ENCODE measurements at regions not wholly inside any gene's neighbourhood (a gene's known extent, or its start where the extent isn't known, plus 50 kb on each side); places are given as distances from the start of the nearest gene placed in this dataset.

DNA sequence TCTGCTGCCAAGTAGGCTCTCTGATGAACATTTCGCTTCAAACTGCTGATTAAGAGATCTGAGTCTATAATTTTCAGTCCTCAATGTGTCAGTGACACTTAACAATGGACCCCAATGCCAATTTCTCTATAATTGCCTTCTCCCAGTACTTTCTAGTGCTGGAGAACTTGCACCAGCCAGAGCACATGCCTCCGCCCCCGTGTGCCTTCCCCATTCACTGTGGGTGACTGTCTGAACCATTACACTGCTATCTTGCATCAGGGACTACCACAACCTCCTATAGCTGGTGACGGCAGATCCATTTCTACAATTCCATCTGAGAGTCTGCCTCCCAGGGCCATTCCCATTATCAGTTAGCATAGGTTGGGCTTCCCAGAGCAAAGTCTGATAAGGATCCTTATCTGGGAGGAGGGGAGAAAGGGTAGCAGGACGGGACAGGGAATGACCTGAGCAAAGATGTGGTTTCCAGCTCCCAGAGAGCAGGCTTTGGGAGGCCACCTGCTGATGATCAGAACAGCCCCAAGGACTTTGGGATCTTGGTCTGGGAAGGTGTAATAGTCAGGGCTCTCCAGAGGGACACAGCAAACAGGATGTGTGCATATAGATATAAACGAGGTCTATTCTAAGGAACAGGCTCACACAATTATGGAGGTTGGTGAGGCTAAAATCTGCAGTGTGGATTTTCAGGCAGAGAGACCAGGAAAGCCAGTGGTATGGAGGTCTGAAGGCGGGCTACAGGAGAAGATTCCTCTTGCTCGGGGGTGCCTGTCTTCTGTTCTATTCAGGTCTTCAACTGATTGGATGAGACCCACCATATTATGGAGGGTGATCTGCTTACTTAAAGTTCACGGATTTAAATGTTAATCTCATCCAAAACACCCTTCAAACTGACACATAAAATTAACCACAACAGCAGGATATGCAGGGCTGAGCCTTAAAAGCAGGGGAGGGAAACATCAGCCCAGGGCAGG, 238.2 kb downstream of the PTPRU start:
- DNase-seq: no peak

DNA sequence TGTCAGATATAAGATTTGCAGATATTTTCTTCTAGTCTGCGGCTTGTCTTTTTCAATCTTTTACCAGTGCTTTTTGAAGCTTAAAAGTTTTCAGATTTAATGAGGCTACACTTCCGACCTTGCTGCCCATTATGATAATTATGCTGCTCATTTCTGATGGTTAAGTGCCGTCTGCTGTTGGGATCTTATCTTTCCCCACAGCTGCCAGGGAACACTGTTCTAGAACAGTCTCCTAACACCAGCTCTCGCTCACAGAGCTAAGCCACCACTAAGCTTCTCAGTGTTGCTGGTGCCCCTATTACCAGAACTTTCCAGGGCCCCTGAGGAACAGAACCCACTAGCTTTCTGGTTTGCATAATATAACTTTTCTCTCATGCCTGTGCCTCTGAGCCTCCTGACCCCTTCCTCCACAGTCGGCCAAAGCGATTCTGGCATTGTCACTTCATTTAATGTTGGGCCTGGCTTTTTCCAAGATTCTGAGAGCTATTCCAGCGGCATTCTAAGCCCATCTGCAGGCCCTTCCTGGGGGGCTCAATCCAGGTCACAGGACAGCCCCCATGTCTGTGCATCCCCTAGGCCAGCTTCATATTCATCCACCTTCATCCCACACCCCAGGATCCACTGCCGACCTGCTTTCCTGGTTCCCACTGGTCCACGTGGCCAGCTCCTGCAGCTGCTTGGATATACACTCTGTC, 237.0 kb downstream of the PTPRU start:
- no peak for DNase-seq

DNA sequence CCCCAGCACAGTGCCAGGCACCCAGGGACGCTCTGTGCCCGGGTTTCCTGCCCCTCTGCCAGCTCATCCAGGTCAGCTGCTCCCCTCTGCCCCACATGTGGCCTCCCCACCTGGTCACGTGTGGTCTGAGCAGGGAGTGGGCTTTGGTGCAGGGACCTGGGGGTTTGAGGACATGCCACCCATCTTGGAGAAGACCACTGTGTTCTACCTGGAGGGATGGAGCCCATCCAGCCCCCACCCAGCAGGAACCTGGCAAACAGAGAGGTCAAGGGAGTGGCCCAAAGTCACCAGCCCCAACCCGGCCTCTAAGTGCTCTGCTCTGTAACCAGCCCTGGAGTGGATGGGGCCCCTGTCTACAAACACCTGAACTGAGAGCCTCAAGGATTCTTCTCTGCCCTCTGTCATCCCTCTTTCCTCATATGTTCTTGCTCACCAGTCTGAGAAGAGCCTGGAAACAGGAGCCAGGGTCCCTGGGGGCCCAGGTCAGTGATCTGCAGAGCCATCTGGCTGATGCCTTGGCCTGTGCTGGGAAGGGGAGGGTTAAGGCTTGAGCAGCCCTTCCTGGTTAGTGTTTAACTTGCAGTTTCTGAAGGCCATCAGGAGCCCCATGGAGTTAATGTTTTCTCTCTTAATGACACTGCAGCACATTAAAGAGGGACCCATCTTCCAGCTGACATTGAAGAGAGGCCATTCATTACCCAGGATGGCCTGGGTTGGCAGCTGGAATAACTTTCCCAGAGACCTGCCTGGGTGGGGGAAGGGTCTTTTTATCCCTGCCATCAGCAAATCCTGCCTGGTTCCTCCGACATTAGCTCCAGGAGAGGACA, 235.4 kb downstream of the PTPRU start:
- DNase-seq: no peak

DNA sequence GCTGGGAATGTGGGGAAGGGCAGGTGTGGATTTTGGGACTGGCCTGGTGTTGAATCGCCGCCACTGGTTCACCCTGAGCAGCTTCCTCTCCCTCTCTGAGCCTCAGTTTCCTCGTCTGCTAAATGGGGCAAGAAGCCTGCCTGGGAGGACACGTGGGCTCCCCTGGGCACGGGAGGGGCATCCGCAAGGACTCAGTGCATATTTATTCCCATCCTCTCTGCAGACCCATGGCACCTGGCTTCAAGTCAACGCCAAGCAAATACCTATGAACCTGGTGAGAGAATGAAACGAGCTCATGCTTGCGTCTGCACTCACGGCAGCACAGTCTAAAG, 234.4 kb downstream of the PTPRU start:
- DNase-seq: no peak

DNA sequence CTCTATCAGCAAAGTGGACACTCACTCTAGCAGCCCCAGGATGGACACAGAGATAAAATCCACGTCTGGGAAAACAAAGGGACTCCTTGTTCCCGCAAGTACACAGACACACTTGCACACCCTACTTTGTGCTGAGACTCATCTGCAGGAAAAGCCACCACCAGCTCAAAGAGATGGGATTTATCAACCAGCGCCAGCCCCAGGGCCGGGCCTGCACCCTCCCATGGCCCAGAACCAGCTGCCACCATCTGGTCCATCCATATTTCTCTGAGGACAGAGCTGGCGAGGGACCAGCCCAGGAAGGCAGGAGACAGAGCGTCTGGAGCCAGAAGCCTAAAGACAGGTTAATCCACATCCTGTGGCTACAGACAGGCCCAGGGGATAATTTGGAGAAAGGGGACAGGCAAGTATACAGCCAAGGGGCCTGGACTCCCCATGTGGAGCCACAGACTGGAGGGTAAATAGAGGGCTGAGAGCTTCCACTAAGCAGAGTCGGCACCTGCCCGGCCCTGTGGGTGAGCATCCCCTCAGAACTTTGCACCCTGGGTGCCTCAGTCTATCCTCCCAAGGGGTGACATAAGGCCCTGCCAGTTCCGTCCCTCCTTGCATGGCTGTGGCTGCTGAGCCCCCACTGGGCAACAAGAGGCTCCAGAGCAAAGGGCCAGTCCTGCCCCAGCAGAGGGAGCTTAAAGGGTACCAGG, 233.9 kb downstream of the PTPRU start:
- DNase-seq: no peak

DNA sequence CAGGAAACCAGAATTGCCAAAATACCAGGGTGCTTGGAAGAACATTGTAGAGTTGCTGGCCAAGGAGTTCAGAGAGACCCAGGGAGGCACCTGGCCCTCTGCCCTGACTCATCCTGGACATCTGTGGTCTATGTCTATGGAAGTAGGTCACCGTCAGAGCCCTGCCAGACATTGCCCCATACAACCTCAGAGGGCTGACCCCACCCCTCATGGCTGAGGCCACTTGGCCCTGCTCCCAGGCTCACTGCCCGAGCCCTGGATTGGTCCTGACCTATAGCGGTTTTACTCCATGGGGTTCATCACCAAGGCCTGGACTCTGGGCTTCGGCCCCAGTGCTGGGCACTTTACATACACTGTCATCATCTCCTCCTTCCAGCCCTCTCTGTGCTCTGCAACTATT, 233.1 kb downstream of the PTPRU start:
- DNase-seq: no peak

DNA sequence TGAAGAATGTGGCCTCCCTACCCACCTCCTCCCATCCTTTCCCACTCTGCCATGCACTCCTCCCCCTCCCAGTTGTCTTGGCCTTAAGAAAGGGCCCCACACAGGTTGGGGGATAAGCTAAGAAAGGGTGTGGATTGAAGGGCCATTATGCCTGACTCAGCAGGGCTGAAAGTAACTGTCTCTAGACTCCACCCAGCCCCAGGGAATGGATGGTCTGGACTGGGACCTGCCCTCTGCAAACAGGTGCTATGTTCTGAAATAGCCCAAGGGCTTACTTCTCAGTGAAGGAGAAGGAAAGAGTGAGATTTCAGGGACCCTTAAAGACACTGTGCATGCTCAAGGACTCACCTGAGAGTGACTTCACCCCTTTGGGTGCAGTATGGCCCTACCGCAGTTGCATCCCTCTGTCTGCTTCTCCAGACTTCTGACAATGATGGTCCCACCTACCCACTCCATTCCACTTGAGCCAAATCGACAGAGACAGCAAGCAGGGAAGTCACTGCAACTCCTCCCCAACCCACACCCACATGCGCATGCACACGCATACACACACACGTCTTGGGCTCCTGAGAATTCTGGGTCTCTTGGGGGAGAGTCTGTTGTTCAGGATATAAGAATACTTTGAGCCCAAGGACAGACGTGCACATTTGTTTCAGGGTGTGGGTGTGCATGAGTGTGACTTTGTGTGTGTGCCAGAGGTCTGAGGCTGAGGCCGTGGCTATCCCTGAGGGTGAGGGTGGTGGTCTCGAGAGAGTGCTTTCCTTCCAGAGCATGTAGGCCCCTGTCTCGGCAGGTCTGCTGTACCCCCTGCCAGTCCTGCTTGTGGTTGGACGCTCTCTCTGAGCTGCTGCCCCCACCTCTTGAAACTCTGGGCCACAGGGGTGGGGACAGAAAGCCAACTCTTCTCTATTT, 231.9 kb downstream of the PTPRU start:
- DNase-seq: no peak

DNA sequence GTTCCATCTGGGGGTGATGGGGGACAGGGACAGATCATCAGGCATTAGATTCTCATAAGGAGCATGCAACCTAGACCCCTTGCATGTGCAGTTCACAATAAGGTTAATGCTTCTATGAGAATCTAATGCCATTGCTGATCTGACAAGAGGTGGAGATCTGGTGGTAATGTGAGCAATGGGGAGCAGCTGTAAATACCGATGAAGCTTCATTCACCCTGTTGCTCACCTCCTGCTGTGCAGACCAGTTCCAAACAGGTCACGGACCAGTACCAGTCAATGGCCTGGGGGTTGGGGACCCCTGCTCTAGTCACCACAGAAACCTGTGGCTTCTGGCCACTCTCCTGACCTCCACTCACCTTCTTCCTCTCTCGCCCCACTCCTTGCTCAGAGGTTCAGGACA, 229.9 kb downstream of the PTPRU start:
- DNase-seq: no peak

DNA sequence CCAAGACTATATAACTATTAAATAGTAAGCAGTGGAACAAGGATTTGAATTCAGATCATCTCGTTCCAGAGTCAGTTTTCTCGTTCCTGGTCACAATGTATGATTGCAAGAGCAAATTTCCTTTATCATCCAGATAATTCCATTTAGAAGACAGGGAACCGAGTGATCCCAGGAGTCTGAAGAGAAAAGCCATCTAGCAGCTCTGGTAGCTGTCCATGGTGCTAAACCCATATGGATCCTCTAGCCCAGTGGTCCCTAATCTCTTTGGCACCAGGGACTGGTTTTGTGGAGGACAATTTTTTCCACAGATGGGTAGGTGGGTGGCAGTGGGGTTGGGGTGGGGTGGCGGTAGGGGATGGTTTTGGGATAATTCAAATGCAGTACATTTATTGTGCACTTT, 229.4 kb downstream of the PTPRU start:
- DNase-seq: no peak

DNA sequence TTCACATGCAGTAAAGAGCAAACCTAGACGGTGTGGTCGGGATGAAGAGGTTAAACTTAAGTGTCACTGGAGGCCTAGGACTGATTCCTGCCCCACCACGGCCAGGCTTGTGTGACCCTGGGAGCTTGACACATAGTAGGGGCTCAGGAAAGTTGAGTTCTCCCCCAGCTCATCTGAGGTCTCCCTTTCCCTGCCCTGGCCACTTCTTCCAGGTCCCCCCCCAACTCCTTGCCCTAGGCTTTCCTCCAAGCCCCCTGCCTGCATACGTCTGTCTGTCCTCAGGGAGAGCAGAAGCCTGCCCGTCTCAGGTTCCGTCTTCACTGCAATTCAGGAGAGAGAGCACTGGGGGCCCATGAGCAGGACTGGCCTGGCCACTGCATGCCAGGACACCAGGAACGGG, 225.8 kb downstream of the PTPRU start:
- no peak for DNase-seq

DNA sequence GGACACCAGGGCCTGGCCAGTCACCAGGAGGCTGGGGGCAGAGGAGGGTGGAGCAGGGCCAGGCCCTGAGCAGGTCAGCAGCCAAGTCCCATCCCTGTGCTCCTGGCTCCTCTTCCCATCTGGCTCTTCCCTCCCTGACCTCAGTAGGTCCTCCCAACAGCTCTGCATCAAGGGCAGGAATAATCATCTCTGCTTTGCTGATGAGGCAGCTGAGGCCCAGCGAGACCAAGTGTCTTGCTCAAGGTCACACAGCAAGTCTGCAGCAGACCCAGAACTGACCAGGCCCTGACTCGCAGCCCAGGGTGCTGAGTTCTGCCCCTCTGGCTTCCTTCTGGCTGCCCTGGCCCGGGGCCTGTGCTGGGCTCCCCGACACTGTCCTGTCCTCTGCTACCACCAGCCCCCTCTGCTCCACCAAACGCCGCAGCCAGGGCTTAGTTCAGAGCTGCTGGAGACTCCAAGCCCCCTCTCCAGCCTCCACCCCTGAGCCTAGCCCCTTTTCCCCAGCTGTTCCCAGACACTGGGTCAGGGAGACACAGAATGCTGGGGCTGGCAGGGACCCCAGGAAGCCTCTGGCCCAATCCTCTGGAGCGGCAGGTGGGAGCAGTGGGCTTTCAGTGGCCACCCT, 224.9 kb downstream of the PTPRU start:
- DNase-seq: no peak

DNA sequence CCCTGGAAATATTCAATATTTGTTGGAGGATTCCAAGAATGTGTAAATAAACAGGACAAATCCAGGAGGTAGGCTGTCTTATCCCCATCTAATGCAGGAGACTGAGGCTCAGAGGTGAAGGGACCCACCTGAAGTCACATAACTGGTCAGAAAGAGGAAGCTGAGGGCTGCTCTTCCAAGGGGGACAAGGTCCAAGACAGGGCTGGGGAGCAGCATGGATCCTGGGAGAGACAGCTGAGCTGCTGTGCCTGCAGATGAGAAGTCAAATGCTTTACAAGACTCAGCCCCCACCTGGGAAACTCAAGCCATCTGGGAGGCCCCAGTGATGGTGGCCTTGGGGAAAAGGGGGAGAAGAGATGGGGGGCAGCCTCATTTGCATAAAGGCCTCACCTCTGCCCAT, 224.4 kb downstream of the PTPRU start:
- DNase-seq: no peak

DNA sequence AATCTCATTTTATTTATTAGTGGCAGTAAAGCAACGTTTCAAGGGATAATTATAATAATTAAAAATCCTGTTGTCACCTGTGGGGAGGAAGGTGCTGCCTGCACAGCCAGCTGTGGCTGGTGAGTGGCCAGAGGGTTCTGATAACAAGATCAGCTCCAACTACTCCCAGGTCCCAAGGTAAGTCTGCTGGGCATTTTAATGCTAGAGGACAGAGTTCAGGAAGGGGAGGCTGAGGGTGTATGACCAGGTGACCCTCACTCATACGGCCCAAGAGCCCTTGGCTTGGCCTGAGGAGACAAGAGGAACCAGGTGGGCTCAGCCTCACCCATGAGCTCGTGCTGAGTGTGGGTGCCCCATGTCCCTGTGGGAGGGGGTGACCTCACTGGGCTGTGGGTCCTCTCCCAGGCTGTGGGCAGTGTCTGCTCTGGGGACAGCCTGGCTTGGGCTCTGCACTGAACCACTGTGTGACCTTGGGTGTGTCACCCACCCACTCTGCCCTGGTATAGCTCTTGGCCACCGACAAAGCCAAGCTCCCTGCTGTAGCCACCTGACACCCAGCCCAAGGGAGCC, 223.8 kb downstream of the PTPRU start:
- DNase-seq: no peak

DNA sequence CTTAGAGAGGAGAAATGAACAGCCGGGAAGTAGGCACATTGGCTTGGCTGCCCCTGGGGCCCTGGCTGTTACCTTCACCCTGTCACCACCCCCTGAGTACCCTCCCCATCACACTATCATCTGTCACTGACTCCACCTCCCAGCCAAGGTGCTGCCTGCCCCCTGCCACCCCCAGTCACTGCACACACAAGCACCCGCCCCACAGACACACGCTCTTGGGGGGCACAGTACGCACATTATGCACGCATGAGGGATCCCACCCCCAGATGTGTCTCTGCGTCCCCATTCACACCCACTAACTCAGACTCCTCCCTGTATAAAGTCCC, 223.3 kb downstream of the PTPRU start:
- no peak for DNase-seq

DNA sequence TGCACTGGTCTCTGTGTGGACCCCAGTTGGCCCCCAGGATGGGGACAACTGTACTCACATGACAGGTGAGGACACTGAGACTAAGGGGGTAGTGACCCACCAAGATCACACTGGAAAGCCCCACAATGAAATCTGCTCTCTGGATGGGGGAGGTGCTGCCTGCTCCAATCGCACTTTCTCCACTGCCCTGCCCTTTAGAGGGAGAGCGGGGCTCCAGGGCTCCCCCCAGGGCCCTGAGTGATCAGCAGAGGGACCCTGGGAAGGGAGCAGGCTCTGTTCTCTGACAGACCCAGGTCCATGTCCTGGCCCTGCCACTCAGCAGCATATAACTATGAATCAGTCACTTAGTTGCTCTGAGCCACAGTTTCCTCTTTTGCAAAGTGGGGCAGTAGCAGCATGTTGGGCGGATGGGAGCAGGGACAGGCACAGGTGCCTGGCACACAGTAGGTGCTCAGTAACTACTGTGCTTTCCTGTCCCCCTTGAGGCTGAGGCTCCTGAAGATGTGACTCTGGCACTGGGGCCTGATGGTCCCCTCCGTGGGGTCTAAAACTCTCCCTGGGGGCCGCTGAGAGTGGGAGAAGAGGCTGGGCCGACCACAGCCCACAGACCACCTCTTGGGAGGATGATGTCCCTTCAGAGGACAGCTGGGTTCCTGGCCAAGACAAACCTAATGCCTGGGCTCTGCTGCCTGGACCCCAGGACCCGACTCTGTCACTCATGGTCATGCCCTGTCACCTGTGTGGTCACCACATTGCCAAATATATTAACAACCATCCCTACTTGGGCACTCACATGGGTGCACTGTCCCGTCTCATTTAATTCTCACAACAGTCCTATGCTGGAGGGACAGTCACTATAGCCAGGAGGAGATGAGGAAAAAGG, 222.7 kb downstream of the PTPRU start:
- DNase-seq: no peak

DNA sequence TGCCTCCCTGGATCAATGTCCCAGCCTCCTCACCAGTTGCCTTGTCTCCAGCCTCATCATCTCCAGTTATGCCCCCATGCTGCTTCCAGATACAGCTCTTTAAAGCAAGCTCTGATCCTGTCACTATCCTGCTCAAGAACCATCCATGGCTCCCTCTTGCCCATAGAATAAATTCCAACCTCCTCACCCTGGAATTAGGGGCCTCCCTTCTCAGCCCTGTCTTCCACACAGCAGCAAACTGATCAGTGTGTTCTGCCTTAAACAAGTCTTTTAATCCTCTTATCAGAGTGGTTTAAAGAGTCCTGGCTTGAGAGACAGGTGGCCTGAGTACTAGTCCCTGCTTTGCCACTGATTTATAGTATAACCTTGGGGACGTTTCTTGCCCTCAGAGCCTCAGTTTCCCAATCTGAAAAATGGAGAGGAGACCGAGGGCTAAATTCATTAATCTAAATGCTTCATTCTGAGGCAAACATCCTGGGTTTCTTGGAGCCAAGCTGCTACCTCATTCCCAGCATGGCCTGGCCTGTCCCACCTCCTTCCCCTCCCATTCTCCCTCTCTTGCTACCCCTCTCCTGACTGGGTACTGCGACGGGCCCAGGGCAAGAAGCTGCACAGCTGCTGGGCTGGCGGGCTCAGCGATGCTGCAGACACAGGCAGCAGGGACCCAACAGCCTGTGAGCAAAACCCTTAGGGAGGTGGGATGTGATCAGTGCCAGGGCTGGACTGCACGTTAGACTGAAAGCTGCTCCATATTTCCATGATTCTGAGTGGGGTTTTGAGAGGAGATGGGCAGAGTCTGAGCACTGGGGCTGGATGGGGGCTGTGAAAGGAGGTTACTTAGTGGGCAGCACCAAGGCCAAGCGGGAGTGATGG, 221.4 kb downstream of the PTPRU start:
- DNase-seq: no peak

DNA sequence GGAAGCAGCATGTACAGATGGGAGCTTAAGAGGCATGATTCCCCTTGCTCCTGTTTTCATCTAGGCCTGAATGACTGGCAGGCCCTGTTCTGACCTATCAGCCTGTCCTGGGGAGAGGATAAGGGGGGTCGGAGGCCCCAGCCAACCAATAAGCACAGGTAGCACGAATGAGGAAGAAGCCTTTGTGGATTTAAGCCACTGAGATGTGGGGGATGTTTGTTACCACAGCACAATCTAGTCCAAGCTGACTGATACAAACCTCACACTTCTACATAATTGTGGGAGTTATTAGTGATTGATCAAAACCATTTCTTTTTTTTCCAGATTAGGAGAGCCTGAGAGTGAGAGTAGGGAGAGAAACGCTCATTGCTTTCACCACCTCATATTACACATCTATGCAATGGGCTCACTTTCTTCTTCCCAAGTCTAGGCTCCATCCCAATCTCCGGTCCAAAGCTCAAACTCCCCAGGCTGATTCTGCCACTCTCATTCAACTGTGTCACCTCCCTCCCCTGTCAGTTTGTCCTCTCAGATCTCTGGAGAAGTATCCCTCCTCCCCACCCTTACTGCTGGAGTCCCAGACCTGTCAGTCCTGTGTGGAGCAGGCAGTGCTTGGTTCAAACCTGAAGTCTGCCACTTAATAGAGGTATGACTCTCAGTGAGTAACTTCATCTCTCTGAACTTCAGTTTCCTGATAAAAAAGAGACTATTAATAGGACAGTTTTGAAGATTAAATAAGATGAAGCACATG, 220.5 kb downstream of the PTPRU start:
- DNase-seq: no peak

DNA sequence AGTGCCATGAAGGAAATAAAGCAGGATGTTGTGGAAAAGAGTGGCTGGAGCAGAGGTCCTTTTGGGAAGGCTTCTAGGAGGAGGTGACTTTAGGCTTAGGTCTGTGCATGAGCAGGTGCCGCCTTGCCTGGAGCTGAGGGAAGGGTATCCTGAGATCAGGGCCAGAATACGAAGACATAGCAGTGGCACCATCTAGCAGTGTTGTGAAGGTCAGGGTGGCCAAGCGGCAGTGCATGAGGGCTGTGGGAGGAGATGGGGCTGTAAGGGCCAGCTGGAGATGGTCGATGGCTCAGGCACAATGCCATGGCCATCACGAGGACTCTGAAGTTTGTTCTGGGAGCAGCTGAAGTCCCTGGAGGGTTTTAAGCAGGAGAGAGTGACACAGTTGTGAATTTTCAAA, 219.5 kb downstream of the PTPRU start:
- DNase-seq: no peak
